HepG2 (cell line): ENCODE measurements at regions not wholly inside any gene's neighbourhood (a gene's known extent, or its start where the extent isn't known, plus 50 kb on each side); places are given as distances from the start of the nearest gene placed in this dataset.

Experiments used
- CTCF ChIP-seq: sonication (generic); formaldehyde crosslinking; IDR thresholded peaks from 2 replicates; pipeline ENCODE4 v1.5.0; 2020; ENCODE audit warnings: mild to moderate bottlenecking, missing genetic modification reagents, moderate library complexity
- NR1H2 ChIP-seq: sonication (generic); formaldehyde crosslinking; IDR thresholded peaks from 2 replicates; pipeline ENCODE4 v1.8.1; 2022; ENCODE audit warnings: low read depth, missing genetic modification reagents, borderline replicate concordance
- RAD21 ChIP-seq: fragments of 450-650 bp; formaldehyde crosslinking; IDR thresholded peaks from 2 replicates; pipeline ENCODE4 v1.5.0; 2020; ENCODE audit warnings: mild to moderate bottlenecking
- RERE ChIP-seq: IDR thresholded peaks from 2 replicates; pipeline ENCODE4 v1.6.1; 2016; ENCODE audit warnings: low read depth, missing genetic modification reagents, missing compliant biosample characterization
- REST ChIP-seq, 2 experiments: IDR thresholded peaks; 2 replicates each; pipeline ENCODE4 v1.6.1; 2011 to 2012; ENCODE audit warnings: low read length in 2 of 2, borderline replicate concordance in 1 of 2, low read depth in 1 of 2, mild to moderate bottlenecking in 1 of 2, moderate library complexity in 1 of 2
- TCF7L2 ChIP-seq: IDR thresholded peaks from 2 replicates; pipeline ENCODE4 v1.6.1; 2011; ENCODE audit warnings: mild to moderate bottlenecking, low read depth, low read length, moderate library complexity
- ZFP62 ChIP-seq: sonication (generic); formaldehyde crosslinking; IDR thresholded peaks from 2 replicates; pipeline ENCODE4 v1.4.0; 2020; ENCODE audit warnings: missing genetic modification reagents

GRCh38 chr21:32858628-32859027 lies 87.1 kb upstream of the PAXBP1 start:
- TF ChIP-seq RAD21 (CRISPR knock-in tag) (no peak), REST (IDR thresholded peaks at IDR 0.05; ENCODE audit: borderline replicate concordance in 1 of 2, low read depth in 1 of 2, low read length in 2 of 2) (peak in 1 of 2 experiments; percentile 19; a peak in 1 of 4 replicates), CTCF (no peak), TCF7L2 (no peak), RERE (CRISPR knock-in tag) (no peak), NR1H2 (CRISPR knock-in tag) (no peak), ZFP62 (CRISPR knock-in tag) (no peak)
